Esophagus muscularis mucosa (tissue), 4 donors: ENCODE measurements at regions not wholly inside any gene's neighbourhood (a gene's known extent, or its start where the extent isn't known, plus 50 kb on each side); places are given as distances from the start of the nearest gene placed in this dataset.

ENCODE experiments used
- DNase-seq: peaks from one replicate; pipeline ENCODE4 v3.0.0-alpha.2; 2017; ENCODE audit errors: extremely low spot score
- H3K27ac ChIP-seq, 4 donors: fragments of 200-600 bp; sonication (generic); replicated peaks in 1 of 4; 1 replicate in 3 of 4; 2 replicates in 1 of 4; pipeline ENCODE4 v1.5.1; 2016 to 2019; ENCODE audit warnings: mild to moderate bottlenecking in 1 of 4
- H3K27me3 ChIP-seq, 4 donors: fragments of 200-600 bp; sonication (generic); one replicate each; pipeline versions ENCODE4 v1.5.1 to v1.6.0; 2016 to 2019
- H3K36me3 ChIP-seq, 4 donors: fragments of 200-600 bp; sonication (generic); one replicate each; pipeline ENCODE4 v1.5.1; 2016 to 2019
- H3K4me1 ChIP-seq, 4 donors: fragments of 200-600 bp; sonication (generic); one replicate each; pipeline ENCODE4 v1.5.1; 2016 to 2019
- H3K4me3 ChIP-seq, 4 donors: fragments of 200-600 bp; sonication (generic); 1 replicate in 2 of 4; 2 replicates in 2 of 4; pipeline ENCODE4 v1.5.1; 2016 to 2019; ENCODE audit warnings: mild to moderate bottlenecking in 4 of 4, moderate library complexity in 1 of 4
- H3K9me3 ChIP-seq, 4 donors: fragments of 200-600 bp; sonication (generic); 1 replicate in 3 of 4; 2 replicates in 1 of 4; pipeline ENCODE4 v1.5.1; 2016 to 2019
- EP300 ChIP-seq: sonication (generic); formaldehyde crosslinking; IDR thresholded peaks from one replicate; pipeline ENCODE4 v1.6.1; 2017; ENCODE audit warnings: antibody characterized with exemption
- POLR2A ChIP-seq: fragments of 450-650 bp; IDR thresholded peaks from one replicate; pipeline ENCODE4 v1.6.1; 2017; ENCODE audit warnings: antibody characterized with exemption, moderate library complexity, mild to moderate bottlenecking, low read depth
- POLR2AphosphoS5 ChIP-seq, 2 donors: sonication (generic); formaldehyde crosslinking; IDR thresholded peaks; one replicate each; pipeline ENCODE4 v1.6.1; 2017; ENCODE audit warnings: antibody characterized with exemption in 2 of 2
- WGBS: methylation state at CpG from one replicate; pipeline ENCODE4 v1.1.5; 2018; 5-methylcytosine and 5-hydroxymethylcytosine counted together
- intact Hi-C: fragments of 100-400 bp; cut with DNase I; formaldehyde crosslinking; loops from one replicate; pipeline ENCODE4 v1.15.1; 2023
- TF ChIP-seq, protein P1 (sequence below), 3 experiments: fragments of 200-600 bp in 2 of 3; fragments of 450-650 bp in 1 of 3; sonication (generic) in 2 of 3; IDR thresholded peaks; one replicate each; pipeline ENCODE4 v1.5.1; 2017 to 2019; ENCODE audit warnings: antibody characterized with exemption in 3 of 3, mild to moderate bottlenecking in 2 of 3, moderate library complexity in 1 of 3

DNA sequence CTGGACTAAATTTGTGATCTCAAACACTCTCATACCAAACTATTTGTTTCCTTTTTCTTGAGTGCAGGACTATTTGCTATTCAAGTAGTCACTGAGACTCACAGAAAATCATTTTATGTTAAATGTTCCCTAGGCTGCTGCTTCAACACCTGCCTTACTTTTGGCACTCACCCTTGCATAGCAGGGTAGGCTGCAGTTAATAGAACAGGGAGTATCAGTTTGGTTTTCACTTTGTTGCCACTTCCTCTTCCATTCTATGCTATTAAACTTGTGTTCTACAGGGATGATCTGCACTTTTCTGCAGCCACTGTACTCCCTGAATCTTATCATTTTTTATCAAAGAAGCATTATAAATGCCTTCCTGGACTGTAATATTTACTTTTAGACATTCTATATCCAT, 148.7 kb upstream of the PRMT6 start:
- Histone ChIP-seq H3K9me3 (no peaks in the 10 kb centered on the region), H3K27ac (no peak overlapping the region), H3K4me3 (no peak overlapping the region), H3K36me3 (no peaks in the 10 kb centered on the region), H3K4me1 (peaks cover 0 to 10% (median 4%) of the 10 kb centered on the region in 4 donors), H3K27me3 (no peaks in the 10 kb centered on the region)
- intact Hi-C loops = no loop called here
- TF ChIP-seq, protein P1, sequence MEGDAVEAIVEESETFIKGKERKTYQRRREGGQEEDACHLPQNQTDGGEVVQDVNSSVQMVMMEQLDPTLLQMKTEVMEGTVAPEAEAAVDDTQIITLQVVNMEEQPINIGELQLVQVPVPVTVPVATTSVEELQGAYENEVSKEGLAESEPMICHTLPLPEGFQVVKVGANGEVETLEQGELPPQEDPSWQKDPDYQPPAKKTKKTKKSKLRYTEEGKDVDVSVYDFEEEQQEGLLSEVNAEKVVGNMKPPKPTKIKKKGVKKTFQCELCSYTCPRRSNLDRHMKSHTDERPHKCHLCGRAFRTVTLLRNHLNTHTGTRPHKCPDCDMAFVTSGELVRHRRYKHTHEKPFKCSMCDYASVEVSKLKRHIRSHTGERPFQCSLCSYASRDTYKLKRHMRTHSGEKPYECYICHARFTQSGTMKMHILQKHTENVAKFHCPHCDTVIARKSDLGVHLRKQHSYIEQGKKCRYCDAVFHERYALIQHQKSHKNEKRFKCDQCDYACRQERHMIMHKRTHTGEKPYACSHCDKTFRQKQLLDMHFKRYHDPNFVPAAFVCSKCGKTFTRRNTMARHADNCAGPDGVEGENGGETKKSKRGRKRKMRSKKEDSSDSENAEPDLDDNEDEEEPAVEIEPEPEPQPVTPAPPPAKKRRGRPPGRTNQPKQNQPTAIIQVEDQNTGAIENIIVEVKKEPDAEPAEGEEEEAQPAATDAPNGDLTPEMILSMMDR (IDR thresholded peaks at IDR 0.05) = no peak
- no peak for TF ChIP-seq POLR2A
- DNase-seq = no peak

DNA sequence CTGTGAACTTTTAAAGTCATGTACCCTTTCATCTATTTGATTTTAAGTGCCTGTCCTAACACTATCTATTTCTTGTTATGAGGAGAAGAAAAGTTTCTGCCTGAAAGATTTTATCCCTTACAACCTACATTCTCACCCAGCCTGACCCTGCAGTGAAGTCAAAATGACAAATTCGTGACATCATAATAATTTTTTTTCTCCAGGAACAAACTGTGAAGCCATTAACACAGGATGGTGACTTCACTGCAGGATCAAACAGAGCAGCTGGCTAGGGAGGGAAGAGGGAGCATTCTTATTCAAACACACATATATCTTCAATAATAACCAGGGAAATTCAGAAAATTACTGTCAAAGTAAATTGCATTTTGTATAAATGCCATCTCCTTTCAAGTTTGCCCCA, 147.8 kb upstream of the PRMT6 start:
- Histone ChIP-seq H3K27ac (no peak overlapping the region), H3K9me3 (no peaks in the 10 kb centered on the region), H3K4me1 (peaks cover 0 to 10% (median 4%) of the 10 kb centered on the region in 4 donors), H3K36me3 (no peaks in the 10 kb centered on the region), H3K27me3 (no peaks in the 10 kb centered on the region), H3K4me3 (no peak overlapping the region)
- WGBS = 67% methylated on average over 1 of the region's 1 CpG
- no peak for DNase-seq
- intact Hi-C loops = no loop called here
- TF ChIP-seq, protein P1 (IDR thresholded peaks at IDR 0.05) = no peak
- TF ChIP-seq POLR2A (no peak), EP300 (no peak), POLR2AphosphoS5 (IDR thresholded peaks at IDR 0.05) (no peak)

DNA sequence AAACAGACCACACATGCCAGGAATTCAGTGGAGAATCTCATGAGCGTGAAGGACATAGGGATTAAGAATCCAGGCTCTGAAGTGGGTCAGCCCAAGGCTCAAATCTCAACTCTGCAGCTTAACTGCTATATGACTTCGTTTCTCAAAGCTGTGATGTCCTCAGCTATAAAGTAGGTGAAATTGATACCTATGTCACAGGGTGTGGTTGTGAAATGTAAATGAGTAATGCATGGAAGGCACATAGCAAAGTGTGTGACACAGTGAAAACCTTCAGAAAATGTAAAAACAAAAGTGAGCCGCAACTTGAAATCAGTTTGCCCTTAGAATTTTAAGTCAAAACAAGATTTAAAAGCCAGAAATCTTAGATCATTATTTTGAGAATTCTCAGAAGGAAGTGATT, 145.7 kb upstream of the PRMT6 start:
- no peaks in the 10 kb centered on the region for H3K4me1 ChIP-seq
- no peak for DNase-seq
- intact Hi-C loops = no loop called here
- H3K36me3 ChIP-seq = no peaks in the 10 kb centered on the region
- no peaks in the 10 kb centered on the region for H3K27me3 ChIP-seq
- TF ChIP-seq, protein P1 (IDR thresholded peaks at IDR 0.05) = no peak
- TF ChIP-seq POLR2AphosphoS5 (IDR thresholded peaks at IDR 0.05) (no peak), POLR2A (no peak), EP300 (no peak)
- H3K9me3 ChIP-seq = no peaks in the 10 kb centered on the region
- H3K27ac ChIP-seq = no peak overlapping the region
- 87% methylated on average over 3 of the region's 3 CpGs for WGBS
- no peak overlapping the region for H3K4me3 ChIP-seq

DNA sequence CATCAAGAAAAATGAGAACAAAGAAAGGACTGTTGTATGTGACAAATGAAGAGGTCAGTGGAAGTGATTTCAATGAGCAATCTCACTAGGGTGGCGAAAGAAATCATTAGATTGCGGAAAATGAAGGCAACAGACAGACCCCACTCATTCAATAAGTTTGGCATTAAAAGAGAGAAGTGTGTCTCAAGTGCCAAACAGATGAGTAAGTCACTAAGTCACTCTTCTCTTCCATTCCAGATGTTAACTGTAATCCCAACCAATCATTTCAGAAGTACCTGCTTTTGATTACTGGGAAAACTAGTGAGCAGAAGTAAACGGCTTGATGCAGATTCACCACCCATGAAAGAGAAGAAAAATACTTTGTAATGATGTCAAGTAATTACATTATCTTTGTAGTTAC, 144.3 kb upstream of the PRMT6 start:
- TF ChIP-seq, protein P1 (IDR thresholded peaks at IDR 0.05) = no peak
- TF ChIP-seq EP300 = no peak
- TF ChIP-seq POLR2A = no peak
- no peak for TF ChIP-seq POLR2AphosphoS5 (IDR thresholded peaks at IDR 0.05)
- Histone ChIP-seq H3K4me3 (no peak overlapping the region), H3K4me1 (no peaks in the 10 kb centered on the region), H3K27me3 (no peaks in the 10 kb centered on the region), H3K9me3 (no peaks in the 10 kb centered on the region), H3K27ac (no peak overlapping the region), H3K36me3 (no peaks in the 10 kb centered on the region)
- DNase-seq = no peak
- WGBS = 76% methylated on average over 3 of the region's 3 CpGs
- intact Hi-C loops = no loop called here

DNA sequence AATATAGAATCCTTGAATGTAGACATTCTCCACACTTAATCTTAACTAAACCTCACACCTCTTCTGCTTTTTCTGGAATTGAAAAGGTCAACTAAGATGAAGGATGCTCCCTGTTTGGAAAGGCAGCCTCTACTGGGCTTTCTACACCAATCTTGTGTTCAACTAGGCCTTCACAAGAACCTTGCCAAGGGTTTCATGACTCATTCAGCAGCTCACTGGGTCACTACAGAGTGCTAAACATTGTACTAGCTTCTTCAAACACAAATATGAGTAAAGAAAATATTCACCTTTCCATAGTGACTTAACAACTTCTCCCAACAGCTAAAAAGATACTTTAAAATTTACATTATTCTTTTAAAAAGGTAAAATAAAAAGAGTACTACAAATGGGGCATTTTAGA, 135.3 kb upstream of the PRMT6 start:
- Histone ChIP-seq H3K27ac (peak overlapping the region in 2 of 4 donors; percentile 0 to 20), H3K27me3 (no peaks in the 10 kb centered on the region), H3K4me3 (no peak overlapping the region), H3K4me1 (peaks cover 0 to 24% (median 13%) of the 10 kb centered on the region in 4 donors), H3K9me3 (no peaks in the 10 kb centered on the region), H3K36me3 (no peaks in the 10 kb centered on the region)
- no peak for TF ChIP-seq POLR2AphosphoS5 (IDR thresholded peaks at IDR 0.05)
- no peak for DNase-seq
- intact Hi-C loops = no loop called here
